HEK293T (cell line): ENCODE measurements at regions not wholly inside any gene's neighbourhood (a gene's known extent, or its start where the extent isn't known, plus 50 kb on each side); places are given as distances from the start of the nearest gene placed in this dataset.

Source experiments
- BHLHE40 ChIP-seq: fragments of 450-650 bp; IDR thresholded peaks from 2 replicates; pipeline ENCODE4 v1.6.1; 2016; ENCODE audit warnings: mild to moderate bottlenecking, moderate library complexity, borderline replicate concordance
- ELF4 ChIP-seq: fragments of 450-650 bp; IDR thresholded peaks from 2 replicates; pipeline ENCODE4 v1.6.1; 2017; ENCODE audit warnings: antibody characterized with exemption
- LEF1 ChIP-seq: fragments of 450-650 bp; IDR thresholded peaks from 2 replicates; pipeline ENCODE4 v1.6.1; 2017; ENCODE audit warnings: mild to moderate bottlenecking, borderline replicate concordance
- SUZ12 ChIP-seq: fragments of 450-650 bp; IDR thresholded peaks from 2 replicates; pipeline ENCODE4 v1.6.1; 2016; ENCODE audit warnings: mild to moderate bottlenecking

- TF ChIP-seq LEF1 (no peak), BHLHE40 (no peak), ELF4 (no peak), SUZ12 (no peak)
Observed at GRCh38 chr5:115702025-115702424, 76.2 kb upstream of the TMED7 start.
